ENCODE measurements at regions not wholly inside any gene's neighbourhood (a gene's known extent, or its start where the extent isn't known, plus 50 kb on each side); places are given as distances from the start of the nearest gene placed in this dataset.

DNA sequence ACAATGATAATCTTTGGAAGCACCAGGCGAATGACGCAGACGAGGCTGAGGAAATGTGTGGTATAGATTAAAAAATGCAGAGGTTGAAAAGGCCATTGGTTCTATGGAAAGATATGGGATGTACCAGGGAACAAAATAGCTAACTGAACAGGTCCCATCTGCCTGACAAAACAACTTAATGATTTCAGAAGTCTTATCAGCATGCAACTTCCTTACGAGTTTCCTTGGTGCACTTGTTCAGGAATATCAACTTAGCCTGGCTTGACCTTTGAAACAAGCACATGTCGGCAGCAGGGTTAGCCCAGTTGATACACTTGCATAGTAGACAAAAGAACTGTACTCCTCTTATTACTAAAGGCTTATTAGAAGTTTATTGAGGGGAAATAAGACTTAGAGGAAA lies 90.9 kb upstream of the CDH11 start:
- no peak for DNase-seq (ENCODE audit: low spot score)

DNA sequence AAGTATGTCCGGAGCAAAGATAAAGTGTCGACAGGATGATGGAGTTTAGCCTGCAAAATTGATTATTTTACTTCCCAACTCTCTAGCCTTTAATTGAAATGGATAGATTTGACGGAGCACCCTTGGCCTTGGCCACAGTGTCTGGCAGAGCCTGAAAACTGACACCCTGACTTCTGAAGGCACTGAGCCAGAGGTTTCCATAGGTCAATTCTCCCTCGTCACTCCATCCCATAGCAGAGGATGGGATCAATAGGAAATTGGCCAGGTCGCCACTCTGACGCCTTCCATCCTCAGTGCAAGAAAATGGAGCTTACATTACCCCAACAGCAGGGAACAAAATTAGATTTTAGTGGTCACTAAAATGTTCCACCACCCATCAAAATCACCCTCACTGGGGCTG lies 90.4 kb upstream of the CDH11 start:
- no peak for DNase-seq (ENCODE audit: low spot score)

DNA sequence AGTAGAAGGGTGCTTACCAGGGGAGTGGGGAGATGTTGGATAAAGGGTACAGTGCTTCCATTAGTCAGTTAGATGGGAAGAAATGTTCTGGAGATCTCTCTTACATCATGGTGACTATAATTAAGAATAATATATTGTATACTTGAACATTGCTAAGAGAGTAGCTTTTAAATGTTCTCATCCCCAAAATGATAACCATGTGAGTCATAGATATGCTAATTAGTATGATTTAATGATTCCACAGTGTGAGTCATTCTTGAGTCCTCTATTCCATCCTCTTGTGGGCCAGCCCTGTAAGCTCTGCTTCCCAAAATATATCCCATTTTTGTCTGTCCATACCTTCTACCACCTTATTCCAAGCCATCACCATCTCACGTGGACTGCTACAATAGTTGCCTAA lies 80.6 kb upstream of the CDH11 start:
- DNase-seq (ENCODE audit: low spot score): no peak

GRCh38 chr16:65201511-65201910 lies 79.6 kb upstream of the CDH11 start:
- no peak for DNase-seq (ENCODE audit: low spot score)

DNA sequence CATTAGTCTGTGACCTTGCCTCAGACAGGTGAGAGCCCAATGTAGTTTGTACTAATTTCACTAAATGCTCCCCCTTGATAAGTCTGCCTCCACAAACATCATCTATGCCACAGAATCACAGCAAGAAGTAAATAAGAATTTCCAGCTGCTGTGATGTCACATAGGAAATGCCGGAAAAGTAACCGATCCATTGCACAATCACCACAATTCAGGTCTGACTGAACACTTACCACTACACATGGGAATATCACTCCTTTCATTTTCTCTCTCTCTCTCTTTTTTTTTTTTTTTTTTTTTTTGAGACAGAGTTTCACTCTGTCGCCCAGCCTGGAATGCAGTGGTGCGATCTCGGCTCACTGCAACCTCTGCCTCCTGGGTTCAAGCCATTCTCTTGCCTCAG lies 79.0 kb upstream of the CDH11 start:
- no peak for DNase-seq (ENCODE audit: low spot score)

DNA sequence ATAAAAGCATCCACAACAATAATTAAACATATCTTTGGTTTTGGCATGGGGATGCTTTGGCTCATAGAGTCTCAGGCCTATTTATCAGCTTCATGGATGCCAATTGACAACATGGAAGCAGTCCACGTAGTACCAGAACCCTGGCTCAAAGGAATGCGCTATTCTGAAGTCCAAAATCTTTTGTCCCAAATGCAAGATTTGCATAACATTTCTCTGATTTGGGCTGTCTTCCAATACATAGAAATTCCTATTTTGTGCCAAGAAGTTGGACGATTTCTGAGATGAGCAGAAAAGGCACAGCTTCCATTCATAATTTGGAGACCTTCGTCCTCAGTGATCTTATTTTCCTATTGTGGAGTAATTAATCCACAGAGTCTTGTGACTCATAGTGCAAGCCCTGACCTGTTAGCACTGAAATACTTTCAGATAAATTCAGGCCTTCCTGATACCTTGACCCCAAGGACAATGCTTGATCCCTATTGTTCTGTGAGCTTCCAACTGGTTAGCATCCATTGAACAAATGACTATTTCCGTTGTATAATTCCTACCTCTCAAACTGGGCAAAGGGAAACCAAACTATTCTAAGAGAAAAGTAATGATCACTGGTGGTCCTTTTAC lies 78.4 kb upstream of the CDH11 start:
- no peak for DNase-seq (ENCODE audit: low spot score)

DNA sequence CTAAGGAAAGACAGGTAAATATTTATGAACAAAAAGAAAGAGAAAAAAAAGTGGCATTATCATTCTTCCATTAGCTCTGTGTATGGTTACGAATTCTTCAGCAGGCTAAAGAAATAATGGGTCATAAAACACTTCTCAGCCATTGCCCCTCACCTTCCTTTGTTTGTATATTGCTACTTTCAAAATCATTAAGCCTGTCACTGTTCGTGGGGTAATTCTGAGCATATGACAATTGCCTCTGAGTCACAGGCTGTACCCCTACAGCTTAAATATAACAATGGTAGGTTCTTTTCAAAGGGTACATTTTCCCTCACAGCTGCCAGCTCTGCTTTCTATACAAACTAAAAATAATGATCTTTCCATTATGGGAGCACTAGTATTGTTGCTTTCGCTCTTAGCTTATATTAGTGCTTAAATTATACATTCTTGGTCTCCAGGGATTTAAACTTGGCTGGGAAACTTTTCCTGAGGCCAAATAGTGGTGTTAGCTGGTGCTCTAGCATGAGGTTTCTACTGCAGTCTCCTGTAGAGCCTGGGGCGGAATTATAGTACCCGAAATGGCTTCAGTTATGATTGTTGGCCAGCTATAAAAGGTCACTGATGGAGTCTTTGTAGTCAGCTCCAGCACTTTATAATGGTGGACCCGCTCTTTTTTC lies 74.7 kb upstream of the CDH11 start:
- no peak for DNase-seq (ENCODE audit: low spot score)

DNA sequence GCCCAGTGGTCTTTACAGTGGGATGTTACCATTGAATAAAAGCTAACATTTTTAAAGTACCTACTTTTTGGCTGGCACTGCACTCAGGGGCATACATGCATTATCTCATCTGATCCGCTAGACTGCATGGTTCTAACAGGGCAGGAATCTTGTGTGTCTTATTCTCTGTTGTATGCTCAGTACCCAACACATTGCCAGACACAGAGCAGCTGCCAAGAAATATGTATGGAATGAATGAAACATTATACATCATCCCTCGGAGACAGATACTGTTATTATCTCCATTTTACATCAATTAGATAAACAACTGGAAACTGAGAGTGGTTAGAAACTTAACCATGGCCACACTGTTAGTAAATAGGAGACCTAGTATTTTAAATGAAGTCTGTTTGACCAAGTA lies 74.1 kb upstream of the CDH11 start:
- DNase-seq (ENCODE audit: low spot score): no peak

- DNase-seq (ENCODE audit: low spot score): no peak
Observed at GRCh38 chr16:65185241-65185778, 63.4 kb upstream of the CDH11 start.

- DNase-seq (ENCODE audit: low spot score): no peak
Observed at GRCh38 chr16:65181071-65181561, 59.3 kb upstream of the CDH11 start.

- no peak for DNase-seq (ENCODE audit: low spot score)
Observed at GRCh38 chr16:65178151-65178550, 56.3 kb upstream of the CDH11 start.

GRCh38 chr16:65176603-65177002 lies 54.7 kb upstream of the CDH11 start:
- DNase-seq (ENCODE audit: low spot score): no peak

- DNase-seq (ENCODE audit: low spot score): no peak
Observed at GRCh38 chr16:65172356-65172755, 50.5 kb upstream of the CDH11 start.
